Fibroblast of villous mesenchyme (primary cell): ENCODE measurements at regions not wholly inside any gene's neighbourhood (a gene's known extent, or its start where the extent isn't known, plus 50 kb on each side); places are given as distances from the start of the nearest gene placed in this dataset.

ENCODE experiments used
- DNase-seq: peaks from one replicate; pipeline ENCODE4 v3.0.0-alpha.2; 2010; ENCODE audit warnings: low read depth
- H3K4me3 ChIP-seq: 2 replicates; pipeline ENCODE4 v1.5.1; 2011; ENCODE audit warnings: low read depth, mild to moderate bottlenecking, low read length
- CTCF ChIP-seq: IDR thresholded peaks from 2 replicates; pipeline ENCODE4 v1.5.1; 2012; ENCODE audit warnings: low read depth, mild to moderate bottlenecking, low read length; ENCODE audit not compliant: insufficient read depth

GRCh38 chr10:36671607-36672006, 453.8 kb upstream of the ANKRD30A start:
- no peak for TF ChIP-seq CTCF
- DNase-seq = peak; percentile 23
- H3K4me3 ChIP-seq = no peak overlapping the region

GRCh38 chr10:36670621-36671402, 454.6 kb upstream of the ANKRD30A start:
- TF ChIP-seq CTCF = no peak
- H3K4me3 ChIP-seq = no peak overlapping the region
- DNase-seq = peak; percentile 10

- no peak for DNase-seq
- no peak for TF ChIP-seq CTCF
- no peak overlapping the region for H3K4me3 ChIP-seq
These were observed 455.6 kb upstream of the ANKRD30A start for GRCh38 chr10:36669615-36670352.

GRCh38 chr10:36666451-36666850, 458.9 kb upstream of the ANKRD30A start:
- DNase-seq = no peak
- H3K4me3 ChIP-seq = no peak overlapping the region
- TF ChIP-seq CTCF = no peak

- H3K4me3 ChIP-seq = no peak overlapping the region
- no peak for TF ChIP-seq CTCF
- no peak for DNase-seq
These were observed 462.8 kb upstream of the ANKRD30A start for GRCh38 chr10:36662571-36662970.

GRCh38 chr10:36650274-36650673, 475.1 kb upstream of the ANKRD30A start:
- DNase-seq = no peak
- no peak for TF ChIP-seq CTCF

More at GRCh38 chr10:36650274-36650673, 475.1 kb upstream of the ANKRD30A start:
- H3K4me3 ChIP-seq = no peak overlapping the region
